HepG2 (cell line): ENCODE measurements at regions not wholly inside any gene's neighbourhood (a gene's known extent, or its start where the extent isn't known, plus 50 kb on each side); places are given as distances from the start of the nearest gene placed in this dataset.

Source experiments
- ATAC-seq: fragments of 200-7000 bp; cut with Tn5 transposase; 3 replicates; pipeline ENCODE4 v1.9.1; 2020; ENCODE audit warnings: mild to moderate bottlenecking, moderate library complexity
- BruUV-seq: library from RNA; stranded (reverse); fragments of 400-500 nt; replicated peaks from 2 replicates; lab custom pipeline; 2021; lab: Mats Ljungman, UMichigan
- CTCF ChIA-PET: fragments of 300-600 bp; formaldehyde crosslinking; extraction: SDS; loops from one replicate; lab custom pipeline; 2021; ENCODE audit warnings: low total read pairs, inconsistent platforms, low intra/inter-chr PET ratio; lab: Yijun Ruan, JAX
- POLR2A ChIA-PET: fragments of 350-600 bp; sonication (Branson Sonifier 250); formaldehyde crosslinking; loops from one replicate; lab custom pipeline; 2020; ENCODE audit warnings: antibody characterized with exemption, inconsistent platforms; lab: Yijun Ruan, JAX
- DNase-seq: peaks from one replicate; pipeline ENCODE4 v3.0.0-alpha.2; 2015; ENCODE audit warnings: low spot score
- FAIRE-seq: peaks from 3 replicates; lab custom pipeline; 2011; peaks lifted over from hg19 to GRCh38; lab: Jason Lieb, UNC
- H2AFZ ChIP-seq: one replicate; pipeline ENCODE4 v1.6.1; 2011; ENCODE audit warnings: low read length, inconsistent platforms
- H3K27ac ChIP-seq: fragments of 300-600 bp; 3 replicates; pipeline ENCODE4 v1.8.0; 2011; ENCODE audit warnings: mixed run types, mild to moderate bottlenecking, mixed read lengths, low read length, inconsistent platforms; ENCODE audit not compliant: insufficient read depth; ENCODE audit errors: extremely low read length
- H3K27me3 ChIP-seq, 2 experiments: fragments of 200-600 bp in 1 of 2; 2 replicates in 1 of 2; 3 replicates in 1 of 2; pipeline versions ENCODE4 v1.6.0 to v1.8.0; 2011; ENCODE audit warnings: low read length in 2 of 2, mild to moderate bottlenecking in 2 of 2, moderate library complexity in 2 of 2, inconsistent platforms in 1 of 2; ENCODE audit not compliant: insufficient read depth in 2 of 2, control insufficient read depth in 1 of 2
- H3K36me3 ChIP-seq, 2 experiments: fragments of 200-600 bp in 1 of 2; replicated peaks in 1 of 2; 2 replicates in 1 of 2; 3 replicates in 1 of 2; pipeline versions ENCODE4 v1.5.1 to v1.8.0; 2011; ENCODE audit warnings: low read length in 2 of 2, inconsistent platforms in 1 of 2; ENCODE audit not compliant: insufficient read depth in 2 of 2, control insufficient read depth in 1 of 2
- H3K4me1 ChIP-seq: 2 replicates; pipeline ENCODE4 v1.5.1; 2012; ENCODE audit warnings: low read length, inconsistent platforms; ENCODE audit not compliant: insufficient read depth
- H3K4me2 ChIP-seq: 2 replicates; pipeline ENCODE4 v1.6.0; 2011; ENCODE audit warnings: low read depth, low read length, inconsistent platforms
- H3K4me3 ChIP-seq, 3 experiments: fragments of 200-600 bp in 1 of 3; sonication (generic), shearing (Covaris generic) in 1 of 3; replicated peaks in 1 of 3; 2 replicates each; pipeline ENCODE4 v1.5.1; 2011 to 2016; ENCODE audit warnings: low read length in 3 of 3, inconsistent platforms in 2 of 3, low read depth in 2 of 3, mild to moderate bottlenecking in 2 of 3, control low read depth in 1 of 3, mixed read lengths in 1 of 3; ENCODE audit not compliant: insufficient read depth in 1 of 3
- H3K79me2 ChIP-seq: one replicate; pipeline ENCODE4 v1.6.1; 2011; ENCODE audit warnings: low read length, inconsistent platforms; ENCODE audit not compliant: insufficient read depth
- H3K9ac ChIP-seq: 2 replicates; pipeline ENCODE4 v1.6.0; 2011; ENCODE audit warnings: mild to moderate bottlenecking, low read depth, low read length, inconsistent platforms; ENCODE audit not compliant: insufficient read depth
- H3K9me3 ChIP-seq: 2 replicates; pipeline ENCODE4 v1.5.1; 2012; ENCODE audit warnings: mild to moderate bottlenecking, low read length
- H4K20me1 ChIP-seq: 2 replicates; pipeline ENCODE4 v1.6.0; 2011; ENCODE audit warnings: inconsistent platforms, mild to moderate bottlenecking, low read length, moderate library complexity; ENCODE audit not compliant: insufficient read depth
- CHCHD3 ChIP-seq: sonication (generic); formaldehyde crosslinking; IDR thresholded peaks from 2 replicates; pipeline ENCODE4 v1.8.0; 2022; ENCODE audit warnings: mild to moderate bottlenecking, missing genetic modification reagents, moderate library complexity
- EED ChIP-seq: sonication (generic); formaldehyde crosslinking; IDR thresholded peaks from 2 replicates; pipeline ENCODE4 v1.5.0; 2020; ENCODE audit warnings: mild to moderate bottlenecking, missing genetic modification reagents
- GATAD1 ChIP-seq: IDR thresholded peaks from 2 replicates; pipeline ENCODE4 v1.6.1; 2016; ENCODE audit warnings: missing genetic modification reagents, missing compliant biosample characterization
- GLI4 ChIP-seq: sonication (generic); formaldehyde crosslinking; IDR thresholded peaks from 2 replicates; pipeline ENCODE4 v1.5.1; 2020; ENCODE audit warnings: missing genetic modification reagents, mild to moderate bottlenecking, moderate library complexity, borderline replicate concordance
- GRHL1 ChIP-seq: sonication (generic); formaldehyde crosslinking; conservative IDR thresholded peaks from 2 replicates; pipeline ENCODE4 v1.8.0; 2022; ENCODE audit warnings: missing genetic modification reagents
- KAT2B ChIP-seq: fragments of 150-350 bp; IDR thresholded peaks from 2 replicates; pipeline ENCODE4 v1.6.1; 2014; ENCODE audit warnings: low read depth, low read length, borderline replicate concordance
- MIER2 ChIP-seq: IDR thresholded peaks from 2 replicates; pipeline ENCODE4 v1.6.1; 2016; ENCODE audit warnings: missing biosample characterization, missing genetic modification reagents
- NR2C2 ChIP-seq: sonication (generic); formaldehyde crosslinking; IDR thresholded peaks from 2 replicates; pipeline ENCODE4 v1.4.0; 2020; ENCODE audit warnings: missing genetic modification reagents, mild to moderate bottlenecking, moderate library complexity, borderline replicate concordance
- SNAI1 ChIP-seq: sonication (generic); formaldehyde crosslinking; IDR thresholded peaks from 2 replicates; pipeline ENCODE4 v1.5.0; 2020; ENCODE audit warnings: mild to moderate bottlenecking, missing genetic modification reagents, borderline replicate concordance
- ZC3H4 ChIP-seq: sonication (generic); formaldehyde crosslinking; IDR thresholded peaks from 2 replicates; pipeline ENCODE4 v1.4.0; 2020; ENCODE audit warnings: missing genetic modification reagents, borderline replicate concordance
- ZNF121 ChIP-seq: sonication (generic); formaldehyde crosslinking; IDR thresholded peaks from 2 replicates; pipeline ENCODE4 v1.5.0; 2020; ENCODE audit warnings: mild to moderate bottlenecking, missing genetic modification reagents
- ZNF296 ChIP-seq: sonication (generic); formaldehyde crosslinking; conservative IDR thresholded peaks from 2 replicates; pipeline ENCODE4 v1.5.0; 2020; ENCODE audit warnings: mild to moderate bottlenecking, missing genetic modification reagents
- ZNF468 ChIP-seq: sonication (generic); formaldehyde crosslinking; IDR thresholded peaks from 2 replicates; pipeline ENCODE4 v1.8.0; 2022; ENCODE audit warnings: mild to moderate bottlenecking, moderate library complexity, missing genetic modification reagents
- ZNF691 ChIP-seq: sonication (generic); formaldehyde crosslinking; IDR thresholded peaks from 2 replicates; pipeline ENCODE4 v1.4.0; 2020; ENCODE audit warnings: missing genetic modification reagents, low read depth, mild to moderate bottlenecking, borderline replicate concordance
- ZNF737 ChIP-seq: sonication (generic); formaldehyde crosslinking; IDR thresholded peaks from 2 replicates; pipeline ENCODE4 v1.5.0; 2020; ENCODE audit warnings: missing genetic modification reagents, mild to moderate bottlenecking, borderline replicate concordance
- ZNF83 ChIP-seq: sonication (generic); formaldehyde crosslinking; IDR thresholded peaks from 2 replicates; pipeline ENCODE4 v1.4.0; 2020; ENCODE audit warnings: missing genetic modification reagents, mild to moderate bottlenecking, borderline replicate concordance
- ZSCAN21 ChIP-seq: sonication (generic); formaldehyde crosslinking; IDR thresholded peaks from 2 replicates; pipeline ENCODE4 v1.8.0; 2022; ENCODE audit warnings: mild to moderate bottlenecking, missing genetic modification reagents, moderate library complexity, borderline replicate concordance
- WGBS: methylation state at CpG from one replicate; pipeline ENCODE4 v1.1.6; 2017; ENCODE audit warnings: low lambda C conversion rate; 5-methylcytosine and 5-hydroxymethylcytosine counted together
- in situ Hi-C: cut with HindIII; loops from 2 replicates; pipeline ENCODE4 v1.10.0; 2017; ENCODE audit warnings: low pct_unique_long_range_greater_than_20kb; ENCODE audit not compliant: extremely low pct_ligation_motif_present
- intact Hi-C: fragments of 100-400 bp; cut with micrococcal nuclease; formaldehyde crosslinking; loops from one replicate; pipeline ENCODE4 v1.10.0; 2022; ENCODE audit not compliant: unreplicated experiment
- TF ChIP-seq, protein P1 (sequence below): sonication (generic); formaldehyde crosslinking; IDR thresholded peaks from 2 replicates; pipeline ENCODE4 v1.5.0; 2020; ENCODE audit warnings: missing genetic modification reagents
- TF ChIP-seq, protein P2 (sequence below): sonication (generic); formaldehyde crosslinking; IDR thresholded peaks from 2 replicates; pipeline ENCODE4 v1.8.1; 2023; ENCODE audit warnings: mild to moderate bottlenecking, missing genetic modification reagents

DNA sequence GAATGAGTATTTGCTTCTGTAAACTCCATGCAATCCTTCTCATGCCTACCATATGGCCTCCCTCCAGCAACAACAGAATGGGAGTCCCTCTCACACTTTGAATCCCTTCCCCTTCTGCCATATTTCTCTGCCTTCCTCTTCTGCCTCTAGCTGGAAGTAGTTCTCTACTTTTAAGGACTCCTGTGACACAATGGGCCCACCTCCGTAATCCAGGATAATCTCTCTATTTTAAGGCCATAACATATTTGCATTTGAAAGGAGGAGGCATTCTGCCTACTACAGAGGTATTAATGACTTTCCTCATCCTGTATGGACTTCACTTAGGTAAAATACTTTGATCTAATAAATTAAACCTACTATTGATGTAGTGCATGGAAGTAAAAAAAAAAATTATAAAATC lies 155.4 kb upstream of the ITGA1 start:
- Histone ChIP-seq H3K27me3 (no peaks in the 10 kb centered on the region), H3K4me1 (no peaks in the 10 kb centered on the region), H3K4me2 (no peak overlapping the region), H3K4me3 (no peak overlapping the region), H4K20me1 (no peaks in the 10 kb centered on the region), H3K36me3 (no peaks in the 10 kb centered on the region), H2AFZ (no peak overlapping the region), H3K9me3 (no peaks in the 10 kb centered on the region), H3K27ac (no peak overlapping the region), H3K79me2 (no peaks in the 10 kb centered on the region), H3K9ac (no peak overlapping the region)
- DNase-seq (no peak), ATAC-seq (no peak), FAIRE-seq (no peak)
- ChIA-PET CTCF (no interaction called here), POLR2A (no interaction called here)
- 4% methylated on average over 1 of the region's 1 CpG for WGBS
- no TSS peak for BruUV-seq
- intact Hi-C loops: no loop called here
- in situ Hi-C loops: no loop called here
- no peak for TF ChIP-seq EED (CRISPR knock-in tag)
- no peak for TF ChIP-seq KAT2B
- TF ChIP-seq ZNF737 (CRISPR knock-in tag): no peak
- no peak for TF ChIP-seq ZSCAN21 (CRISPR knock-in tag)
- no peak for TF ChIP-seq ZNF691 (CRISPR knock-in tag)
- no peak for TF ChIP-seq NR2C2 (CRISPR knock-in tag)
- no peak for TF ChIP-seq ZC3H4 (CRISPR knock-in tag)
- TF ChIP-seq, protein P1, sequence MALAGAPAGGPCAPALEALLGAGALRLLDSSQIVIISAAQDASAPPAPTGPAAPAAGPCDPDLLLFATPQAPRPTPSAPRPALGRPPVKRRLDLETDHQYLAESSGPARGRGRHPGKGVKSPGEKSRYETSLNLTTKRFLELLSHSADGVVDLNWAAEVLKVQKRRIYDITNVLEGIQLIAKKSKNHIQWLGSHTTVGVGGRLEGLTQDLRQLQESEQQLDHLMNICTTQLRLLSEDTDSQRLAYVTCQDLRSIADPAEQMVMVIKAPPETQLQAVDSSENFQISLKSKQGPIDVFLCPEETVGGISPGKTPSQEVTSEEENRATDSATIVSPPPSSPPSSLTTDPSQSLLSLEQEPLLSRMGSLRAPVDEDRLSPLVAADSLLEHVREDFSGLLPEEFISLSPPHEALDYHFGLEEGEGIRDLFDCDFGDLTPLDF (CRISPR knock-in tag): no peak
- TF ChIP-seq GLI4 (CRISPR knock-in tag): no peak
- no peak for TF ChIP-seq ZNF83 (CRISPR knock-in tag)
- no peak for TF ChIP-seq CHCHD3 (CRISPR knock-in tag)
- TF ChIP-seq SNAI1 (CRISPR knock-in tag): no peak
- no peak for TF ChIP-seq MIER2 (CRISPR knock-in tag)
- TF ChIP-seq GRHL1 (CRISPR knock-in tag): no peak
- no peak for TF ChIP-seq ZNF296
- no peak for TF ChIP-seq ZNF468
- TF ChIP-seq ZNF121: no peak
- TF ChIP-seq, protein P2, sequence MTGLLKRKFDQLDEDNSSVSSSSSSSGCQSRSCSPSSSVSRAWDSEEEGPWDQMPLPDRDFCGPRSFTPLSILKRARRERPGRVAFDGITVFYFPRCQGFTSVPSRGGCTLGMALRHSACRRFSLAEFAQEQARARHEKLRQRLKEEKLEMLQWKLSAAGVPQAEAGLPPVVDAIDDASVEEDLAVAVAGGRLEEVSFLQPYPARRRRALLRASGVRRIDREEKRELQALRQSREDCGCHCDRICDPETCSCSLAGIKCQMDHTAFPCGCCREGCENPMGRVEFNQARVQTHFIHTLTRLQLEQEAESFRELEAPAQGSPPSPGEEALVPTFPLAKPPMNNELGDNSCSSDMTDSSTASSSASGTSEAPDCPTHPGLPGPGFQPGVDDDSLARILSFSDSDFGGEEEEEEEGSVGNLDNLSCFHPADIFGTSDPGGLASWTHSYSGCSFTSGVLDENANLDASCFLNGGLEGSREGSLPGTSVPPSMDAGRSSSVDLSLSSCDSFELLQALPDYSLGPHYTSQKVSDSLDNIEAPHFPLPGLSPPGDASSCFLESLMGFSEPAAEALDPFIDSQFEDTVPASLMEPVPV: no peak
- no peak for TF ChIP-seq GATAD1 (CRISPR knock-in tag)
